ENCODE measurements at regions not wholly inside any gene's neighbourhood (a gene's known extent, or its start where the extent isn't known, plus 50 kb on each side); places are given as distances from the start of the nearest gene placed in this dataset.

DNA sequence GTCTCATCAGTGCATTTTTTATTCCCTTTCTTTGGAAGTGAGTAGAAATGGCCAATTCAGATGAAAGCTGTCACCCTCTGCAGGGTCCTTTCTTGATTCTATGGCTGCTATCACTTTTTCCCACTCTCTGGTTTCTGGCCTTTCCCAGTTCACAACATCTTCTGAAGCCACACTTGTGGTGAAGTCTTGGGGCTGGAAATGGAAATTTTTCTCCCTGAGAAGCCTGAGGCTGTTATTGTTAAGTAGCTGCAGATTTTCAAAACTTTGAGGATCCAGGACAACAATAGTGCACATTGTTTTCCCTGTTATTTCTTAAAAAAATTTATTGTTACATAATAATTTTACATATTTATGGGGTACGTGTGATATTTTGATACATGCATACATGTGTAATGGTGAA, 250.3 kb upstream of the RASGRP1 start:
- Histone ChIP-seq H3K4me1 (peaks cover 9% of the 10 kb centered on the region), H3K36me3 (no peaks in the 10 kb centered on the region), H3K27ac (no peak overlapping the region), H3K27me3 (no peaks in the 10 kb centered on the region), H3K4me3 (no peak overlapping the region), H3K9me3 (no peaks in the 10 kb centered on the region)
- TF ChIP-seq, protein P1, sequence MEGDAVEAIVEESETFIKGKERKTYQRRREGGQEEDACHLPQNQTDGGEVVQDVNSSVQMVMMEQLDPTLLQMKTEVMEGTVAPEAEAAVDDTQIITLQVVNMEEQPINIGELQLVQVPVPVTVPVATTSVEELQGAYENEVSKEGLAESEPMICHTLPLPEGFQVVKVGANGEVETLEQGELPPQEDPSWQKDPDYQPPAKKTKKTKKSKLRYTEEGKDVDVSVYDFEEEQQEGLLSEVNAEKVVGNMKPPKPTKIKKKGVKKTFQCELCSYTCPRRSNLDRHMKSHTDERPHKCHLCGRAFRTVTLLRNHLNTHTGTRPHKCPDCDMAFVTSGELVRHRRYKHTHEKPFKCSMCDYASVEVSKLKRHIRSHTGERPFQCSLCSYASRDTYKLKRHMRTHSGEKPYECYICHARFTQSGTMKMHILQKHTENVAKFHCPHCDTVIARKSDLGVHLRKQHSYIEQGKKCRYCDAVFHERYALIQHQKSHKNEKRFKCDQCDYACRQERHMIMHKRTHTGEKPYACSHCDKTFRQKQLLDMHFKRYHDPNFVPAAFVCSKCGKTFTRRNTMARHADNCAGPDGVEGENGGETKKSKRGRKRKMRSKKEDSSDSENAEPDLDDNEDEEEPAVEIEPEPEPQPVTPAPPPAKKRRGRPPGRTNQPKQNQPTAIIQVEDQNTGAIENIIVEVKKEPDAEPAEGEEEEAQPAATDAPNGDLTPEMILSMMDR (IDR thresholded peaks at IDR 0.05): no peak
- ATAC-seq (no peak), DNase-seq (no peak)
- intact Hi-C loops (cut with DNase I): loop anchor here (10.0 kb wide), 2 partner anchors 180 to 770 kb away; partner anchors contain the start of gene THBS1

DNA sequence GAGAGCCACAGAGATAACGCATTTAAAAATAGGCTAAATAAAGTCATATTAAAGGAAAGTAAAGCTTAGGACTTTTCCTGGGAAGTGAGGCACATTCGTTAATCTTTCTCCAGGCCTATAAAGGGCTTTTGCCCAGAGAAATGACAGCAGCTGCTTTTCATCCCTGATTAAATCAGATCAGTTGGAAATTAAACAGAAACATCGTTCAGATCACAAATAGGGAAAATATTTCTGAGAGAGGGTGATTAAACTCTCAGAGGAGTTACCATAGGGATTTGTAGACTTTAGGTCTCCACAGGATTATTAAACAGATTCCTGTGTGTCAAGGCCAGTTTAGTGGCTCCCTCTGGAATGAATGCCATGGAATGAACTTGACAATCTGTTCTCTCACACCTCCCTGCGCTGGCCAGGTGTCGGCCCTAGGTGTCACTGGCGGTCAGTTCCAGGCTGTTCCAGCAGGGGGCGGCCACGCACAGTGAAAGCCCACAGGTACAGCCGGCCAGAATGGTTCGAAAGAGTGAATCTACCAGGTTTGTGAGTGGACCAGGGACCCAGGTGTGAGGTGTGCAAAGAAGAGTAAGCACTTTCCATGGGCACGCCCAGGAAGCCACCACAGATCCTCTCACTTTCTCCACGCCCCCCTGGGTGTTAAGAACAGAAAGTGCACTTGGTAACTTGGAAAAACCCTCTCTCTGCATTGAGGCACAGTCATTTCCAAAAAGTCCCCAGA, 253.0 kb upstream of the RASGRP1 start:
- peaks cover 9% of the 10 kb centered on the region for H3K4me1 ChIP-seq
- intact Hi-C loops (cut with DNase I): loop anchor here (10.0 kb wide), 2 partner anchors 177 to 767 kb away; partner anchors contain the start of gene THBS1
- H3K27me3 ChIP-seq: no peaks in the 10 kb centered on the region
- H3K9me3 ChIP-seq: no peaks in the 10 kb centered on the region
- TF ChIP-seq, protein P1 (IDR thresholded peaks at IDR 0.05): peak; percentile 99
- no peak overlapping the region for H3K27ac ChIP-seq
- peak; percentile 91 for DNase-seq
- H3K36me3 ChIP-seq: no peaks in the 10 kb centered on the region
- ATAC-seq: peak; percentile 99
- no peak overlapping the region for H3K4me3 ChIP-seq

DNA sequence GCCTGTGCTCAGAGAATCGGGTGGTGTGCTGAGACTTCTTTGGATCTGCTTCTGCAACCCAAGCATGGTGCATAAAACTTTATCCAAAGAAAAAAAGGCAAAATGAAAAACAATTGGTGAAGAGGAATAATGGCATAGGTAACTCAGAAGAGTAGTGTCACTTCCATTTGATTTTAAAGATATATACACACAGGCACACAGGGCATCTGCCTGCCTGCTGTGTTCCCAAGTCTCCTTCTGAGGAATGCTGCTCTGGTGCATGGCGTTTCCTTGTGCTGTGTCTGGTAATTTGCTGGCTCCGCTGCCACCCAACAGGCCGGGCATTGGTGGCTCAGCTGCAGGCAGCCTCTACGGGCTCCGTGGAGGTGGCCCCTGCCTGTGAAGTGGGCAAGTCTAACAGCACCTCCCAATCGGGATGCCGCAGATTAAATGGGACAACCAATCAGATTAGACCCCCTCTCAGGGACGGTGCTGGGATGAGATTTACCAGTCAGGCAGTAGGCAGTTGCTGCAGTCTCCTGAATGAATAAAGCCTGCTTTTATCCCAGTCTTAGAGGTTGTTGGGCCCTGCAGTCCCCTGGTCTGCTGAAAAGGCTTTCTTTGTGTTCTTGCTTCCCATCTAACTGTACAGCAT, 253.7 kb upstream of the RASGRP1 start:
- Histone ChIP-seq H3K27me3 (no peaks in the 10 kb centered on the region), H3K9me3 (no peaks in the 10 kb centered on the region), H3K4me3 (no peak overlapping the region), H3K36me3 (no peaks in the 10 kb centered on the region), H3K4me1 (peaks cover 9% of the 10 kb centered on the region), H3K27ac (no peak overlapping the region)
- TF ChIP-seq, protein P1 (IDR thresholded peaks at IDR 0.05): no peak
- DNase-seq: no peak
- no peak for ATAC-seq
- intact Hi-C loops (cut with DNase I): loop anchor here (10.0 kb wide), 2 partner anchors 177 to 767 kb away; partner anchors contain the start of gene THBS1

DNA sequence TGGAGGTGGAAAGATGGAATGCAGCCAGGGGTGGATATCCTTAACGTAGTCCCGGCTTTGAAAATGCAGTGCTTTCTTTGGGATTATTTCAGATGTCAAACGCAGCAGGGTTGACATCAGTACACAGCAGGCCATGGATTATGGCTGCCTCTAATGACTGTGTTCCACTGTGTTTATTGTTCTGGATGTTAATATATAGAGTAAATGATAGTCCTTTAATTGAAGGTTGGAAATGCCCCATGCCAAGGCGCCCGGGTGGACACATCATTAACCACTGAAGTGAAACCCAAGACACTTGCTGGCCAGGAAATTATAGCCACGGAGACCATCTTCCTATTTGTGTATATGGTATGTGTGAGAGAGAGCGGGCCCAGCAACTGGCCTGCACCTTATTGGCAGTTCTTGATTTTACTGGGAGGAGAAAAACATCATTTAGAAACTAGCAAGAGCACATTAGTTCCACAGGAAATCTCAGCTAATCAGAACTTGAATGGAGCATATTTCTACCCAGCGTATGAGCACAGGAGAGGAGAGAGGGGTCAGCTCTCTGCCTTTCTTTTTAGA, 254.9 kb upstream of the RASGRP1 start:
- no peaks in the 10 kb centered on the region for H3K27me3 ChIP-seq
- intact Hi-C loops (cut with DNase I): loop anchor here (10.0 kb wide), 2 partner anchors 175 to 765 kb away; partner anchors contain the start of gene THBS1
- H3K27ac ChIP-seq: no peak overlapping the region
- peaks cover 9% of the 10 kb centered on the region for H3K4me1 ChIP-seq
- TF ChIP-seq, protein P1 (IDR thresholded peaks at IDR 0.05): no peak
- no peaks in the 10 kb centered on the region for H3K9me3 ChIP-seq
- ATAC-seq (no peak), DNase-seq (no peak)
- no peak overlapping the region for H3K4me3 ChIP-seq
- H3K36me3 ChIP-seq: no peaks in the 10 kb centered on the region

DNA sequence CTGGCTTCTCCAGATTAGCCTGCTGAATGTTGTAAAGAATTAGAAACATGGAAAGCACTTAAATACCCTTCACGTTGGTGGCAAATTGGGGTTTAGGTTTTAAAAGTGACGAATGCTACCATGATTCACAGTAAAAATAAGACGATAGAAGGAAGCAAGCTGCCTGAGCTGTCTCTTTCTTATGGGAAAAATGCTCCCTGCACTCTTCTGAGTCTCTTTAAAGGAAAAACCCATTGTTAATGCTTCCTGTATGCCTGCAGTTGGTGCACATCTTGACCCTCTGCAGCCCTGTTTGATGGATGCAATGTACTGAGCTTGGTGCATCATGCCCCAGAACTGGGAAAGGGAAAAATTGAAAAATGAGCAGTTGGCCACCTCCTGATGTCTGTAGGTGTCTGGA, 258.6 kb upstream of the RASGRP1 start:
- TF ChIP-seq, protein P1 (IDR thresholded peaks at IDR 0.05): no peak
- peaks cover 5% of the 10 kb centered on the region for H3K4me1 ChIP-seq
- no peaks in the 10 kb centered on the region for H3K9me3 ChIP-seq
- H3K4me3 ChIP-seq: no peak overlapping the region
- H3K27me3 ChIP-seq: no peaks in the 10 kb centered on the region
- DNase-seq (no peak), ATAC-seq (no peak)
- intact Hi-C loops (cut with DNase I): no loop called here
- no peak overlapping the region for H3K27ac ChIP-seq
- H3K36me3 ChIP-seq: no peaks in the 10 kb centered on the region
